ENCODE measurements at regions not wholly inside any gene's neighbourhood (a gene's known extent, or its start where the extent isn't known, plus 50 kb on each side); places are given as distances from the start of the nearest gene placed in this dataset.

GRCh38 chr6:78188891-78189290, 536.1 kb downstream of the MEI4 start:
- H3K36me3 ChIP-seq (replicated peaks in 1 of 2; ENCODE audit: insufficient read depth in 1 of 2, low read depth in 2 of 2), result no peaks in the 10 kb centered on the region
- H3K4me1 ChIP-seq, result no peaks in the 10 kb centered on the region
- H3K9me3 ChIP-seq, result no peaks in the 10 kb centered on the region
- TF ChIP-seq, protein P1, sequence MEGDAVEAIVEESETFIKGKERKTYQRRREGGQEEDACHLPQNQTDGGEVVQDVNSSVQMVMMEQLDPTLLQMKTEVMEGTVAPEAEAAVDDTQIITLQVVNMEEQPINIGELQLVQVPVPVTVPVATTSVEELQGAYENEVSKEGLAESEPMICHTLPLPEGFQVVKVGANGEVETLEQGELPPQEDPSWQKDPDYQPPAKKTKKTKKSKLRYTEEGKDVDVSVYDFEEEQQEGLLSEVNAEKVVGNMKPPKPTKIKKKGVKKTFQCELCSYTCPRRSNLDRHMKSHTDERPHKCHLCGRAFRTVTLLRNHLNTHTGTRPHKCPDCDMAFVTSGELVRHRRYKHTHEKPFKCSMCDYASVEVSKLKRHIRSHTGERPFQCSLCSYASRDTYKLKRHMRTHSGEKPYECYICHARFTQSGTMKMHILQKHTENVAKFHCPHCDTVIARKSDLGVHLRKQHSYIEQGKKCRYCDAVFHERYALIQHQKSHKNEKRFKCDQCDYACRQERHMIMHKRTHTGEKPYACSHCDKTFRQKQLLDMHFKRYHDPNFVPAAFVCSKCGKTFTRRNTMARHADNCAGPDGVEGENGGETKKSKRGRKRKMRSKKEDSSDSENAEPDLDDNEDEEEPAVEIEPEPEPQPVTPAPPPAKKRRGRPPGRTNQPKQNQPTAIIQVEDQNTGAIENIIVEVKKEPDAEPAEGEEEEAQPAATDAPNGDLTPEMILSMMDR (IDR thresholded peaks at IDR 0.05), result no peak
- no peak for TF ChIP-seq POLR2A (IDR thresholded peaks at IDR 0.05)
- WGBS, 2 donors, result 63% methylated on average over 2 of the region's 2 CpGs
- DNase-seq (no peak), ATAC-seq (no peak)
- intact Hi-C loops (cut with DNase I), result no loop called here
- no peaks in the 10 kb centered on the region for H3K27me3 ChIP-seq
- no peak overlapping the region for H3K27ac ChIP-seq
- H3K4me3 ChIP-seq, result no peak overlapping the region

DNA sequence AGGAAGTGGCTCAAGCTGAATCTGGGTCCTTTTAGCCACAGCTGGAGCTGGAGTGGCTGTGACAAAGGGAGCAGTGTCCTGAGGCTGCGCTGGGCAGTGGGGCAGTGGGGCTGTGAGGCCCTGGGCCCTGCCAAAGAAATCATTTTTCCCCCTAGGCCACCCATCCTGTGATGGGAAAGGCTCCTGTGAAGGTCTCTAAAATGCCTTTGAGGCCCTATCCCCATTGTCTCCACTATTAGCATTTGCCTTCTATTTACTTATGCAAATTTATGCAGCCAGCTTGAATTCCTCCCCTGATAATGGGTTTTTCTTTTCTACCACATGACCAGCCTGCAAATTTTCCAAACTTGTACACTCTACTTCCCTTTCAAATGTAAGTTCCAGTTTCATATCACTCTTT, 539.2 kb downstream of the MEI4 start:
- intact Hi-C loops (cut with DNase I), result no loop called here
- H3K27ac ChIP-seq, result no peak overlapping the region
- DNase-seq, result no peak
- 47 to 90% methylated on average over 1 of the region's 1 CpG for WGBS, 2 donors
- no peak overlapping the region for H3K4me3 ChIP-seq
- ATAC-seq, result no peak
- H3K27me3 ChIP-seq, result no peaks in the 10 kb centered on the region
- no peaks in the 10 kb centered on the region for H3K4me1 ChIP-seq
- no peak for TF ChIP-seq POLR2A (IDR thresholded peaks at IDR 0.05)
- TF ChIP-seq, protein P1 (IDR thresholded peaks at IDR 0.05), result no peak
- no peaks in the 10 kb centered on the region for H3K36me3 ChIP-seq (replicated peaks in 1 of 2; ENCODE audit: insufficient read depth in 1 of 2, low read depth in 2 of 2)
- no peaks in the 10 kb centered on the region for H3K9me3 ChIP-seq

- no peaks in the 10 kb centered on the region for H3K36me3 ChIP-seq (replicated peaks in 1 of 2; ENCODE audit: insufficient read depth in 1 of 2, low read depth in 2 of 2)
- no peaks in the 10 kb centered on the region for H3K9me3 ChIP-seq
- intact Hi-C loops (cut with DNase I), result no loop called here
- no peak for TF ChIP-seq POLR2A (IDR thresholded peaks at IDR 0.05)
- H3K4me3 ChIP-seq, result no peak overlapping the region
- no peak for ATAC-seq
- WGBS, 2 donors, result 53 to 57% methylated on average over 5 of the region's 5 CpGs
- H3K4me1 ChIP-seq, result no peaks in the 10 kb centered on the region
- H3K27ac ChIP-seq, result no peak overlapping the region
- H3K27me3 ChIP-seq, result no peaks in the 10 kb centered on the region
- DNase-seq, result no peak
These were observed 546.2 kb downstream of the MEI4 start for GRCh38 chr6:78199044-78199443.

DNA sequence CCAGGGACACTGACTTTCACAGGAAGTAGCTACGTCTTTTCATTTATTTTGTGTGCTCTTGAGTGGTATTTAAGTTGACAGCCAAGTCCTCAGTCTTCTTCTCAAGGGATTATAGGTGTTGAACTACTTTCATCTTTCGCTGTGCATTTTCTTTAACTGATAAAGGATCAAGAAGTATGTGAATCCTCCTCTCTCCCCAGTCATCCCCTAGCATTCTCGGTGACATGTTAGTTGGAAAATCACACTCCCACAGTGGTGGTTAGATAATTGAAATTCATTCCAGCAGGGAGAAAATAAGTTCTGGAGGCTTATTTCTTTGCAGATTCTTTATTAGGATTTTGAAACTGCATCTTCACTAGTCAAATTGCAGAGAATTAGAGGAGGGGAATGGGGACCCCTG, 569.4 kb downstream of the MEI4 start:
- no peaks in the 10 kb centered on the region for H3K36me3 ChIP-seq (replicated peaks in 1 of 2; ENCODE audit: insufficient read depth in 1 of 2, low read depth in 2 of 2)
- ATAC-seq, result no peak
- intact Hi-C loops (cut with DNase I), result no loop called here
- no peak for DNase-seq
- H3K27ac ChIP-seq, result no peak overlapping the region
- no peaks in the 10 kb centered on the region for H3K4me1 ChIP-seq
- WGBS, 2 donors, result 54 to 61% methylated on average over 3 of the region's 3 CpGs
- H3K27me3 ChIP-seq, result no peaks in the 10 kb centered on the region
- no peak for TF ChIP-seq POLR2A (IDR thresholded peaks at IDR 0.05)
- TF ChIP-seq, protein P1 (IDR thresholded peaks at IDR 0.05), result no peak
- H3K9me3 ChIP-seq, result no peaks in the 10 kb centered on the region
- no peak overlapping the region for H3K4me3 ChIP-seq

DNA sequence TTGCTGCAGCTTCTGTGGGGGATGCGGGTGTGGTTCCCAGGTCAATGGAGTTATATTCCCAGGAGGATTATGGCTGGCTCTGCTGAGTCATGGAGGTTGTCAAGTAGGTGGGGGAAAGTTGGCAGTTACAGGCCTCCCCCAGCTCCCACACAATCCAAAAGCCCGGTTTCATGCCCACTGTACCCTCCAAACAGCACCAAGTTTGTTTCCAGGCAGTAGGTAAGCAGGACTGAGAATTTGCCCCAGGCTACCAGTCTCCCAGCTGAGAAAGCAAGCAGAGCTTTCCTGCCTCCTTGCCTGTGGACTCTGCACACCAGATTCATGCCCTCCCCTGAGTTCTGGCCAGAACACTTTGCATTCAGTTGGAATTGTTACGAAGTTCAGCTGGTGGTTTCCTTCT, 578.2 kb downstream of the MEI4 start:
- Histone ChIP-seq H3K9me3 (no peaks in the 10 kb centered on the region), H3K27ac (no peak overlapping the region), H3K36me3 (replicated peaks in 1 of 2; ENCODE audit: insufficient read depth in 1 of 2, low read depth in 2 of 2) (no peaks in the 10 kb centered on the region), H3K27me3 (no peaks in the 10 kb centered on the region), H3K4me1 (no peaks in the 10 kb centered on the region), H3K4me3 (no peak overlapping the region)
- 81 to 96% methylated on average over 2 to 3 of the region's 3 CpGs for WGBS, 2 donors
- no peak for ATAC-seq
- no peak for TF ChIP-seq POLR2A (IDR thresholded peaks at IDR 0.05)
- TF ChIP-seq, protein P1 (IDR thresholded peaks at IDR 0.05), result no peak
- intact Hi-C loops (cut with DNase I), result no loop called here
- no peak for DNase-seq
